GM19452 (cell line): ENCODE measurements at regions not wholly inside any gene's neighbourhood (a gene's known extent, or its start where the extent isn't known, plus 50 kb on each side); places are given as distances from the start of the nearest gene placed in this dataset.

Experiments
- ATAC-seq: cut with Tn5 transposase; IDR thresholded peaks from one replicate; pipeline ENCODE4 v1.9.1; 2021; ENCODE audit not compliant: unreplicated experiment

GRCh38 chr2:138175066-138175465 is 210.8 kb downstream of the HNMT start:
- ATAC-seq, result no peak

- ATAC-seq, result no peak
Measured at GRCh38 chr2:138176862-138177439, 212.7 kb downstream of the HNMT start.

GRCh38 chr2:138177693-138178092 is 213.4 kb downstream of the HNMT start:
- ATAC-seq, result no peak

GRCh38 chr2:138180692-138181386 is 216.6 kb downstream of the HNMT start:
- no peak for ATAC-seq

- ATAC-seq, result no peak
Measured at GRCh38 chr2:138182250-138182936, 218.1 kb downstream of the HNMT start.

- no peak for ATAC-seq
Measured at GRCh38 chr2:138182937-138183312, 218.7 kb downstream of the HNMT start.

GRCh38 chr2:138183705-138184104 is 219.4 kb downstream of the HNMT start:
- ATAC-seq, result no peak

- ATAC-seq, result no peak
Measured at GRCh38 chr2:138184428-138184827, 220.2 kb downstream of the HNMT start.

GRCh38 chr2:138185827-138186226 is 221.6 kb downstream of the HNMT start:
- ATAC-seq, result no peak

GRCh38 chr2:138187221-138187620 is 222.9 kb downstream of the HNMT start:
- ATAC-seq, result no peak

- no peak for ATAC-seq
Measured at GRCh38 chr2:138190999-138191398, 226.7 kb downstream of the HNMT start.

GRCh38 chr2:138193416-138194213 is 229.3 kb downstream of the HNMT start:
- ATAC-seq, result no peak

- ATAC-seq, result no peak
Measured at GRCh38 chr2:138201286-138201685, 237.0 kb downstream of the HNMT start.

- no peak for ATAC-seq
Measured at GRCh38 chr2:138202762-138203161, 238.5 kb downstream of the HNMT start.

- ATAC-seq, result no peak
Measured at GRCh38 chr2:138205281-138205680, 241.0 kb downstream of the HNMT start.

- ATAC-seq, result no peak
Measured at GRCh38 chr2:138207074-138207930, 243.0 kb downstream of the HNMT start.

GRCh38 chr2:138209009-138209408 is 244.7 kb downstream of the HNMT start:
- ATAC-seq, result no peak

- ATAC-seq, result no peak
Measured at GRCh38 chr2:138210487-138210886, 246.2 kb downstream of the HNMT start.

GRCh38 chr2:138212434-138212833 is 248.2 kb downstream of the HNMT start:
- no peak for ATAC-seq

- no peak for ATAC-seq
Measured at GRCh38 chr2:138213084-138213483, 248.8 kb downstream of the HNMT start.

- no peak for ATAC-seq
Measured at GRCh38 chr2:138213624-138214023, 249.4 kb downstream of the HNMT start.
